ENCODE measurements at regions not wholly inside any gene's neighbourhood (a gene's known extent, or its start where the extent isn't known, plus 50 kb on each side); places are given as distances from the start of the nearest gene placed in this dataset.

DNA sequence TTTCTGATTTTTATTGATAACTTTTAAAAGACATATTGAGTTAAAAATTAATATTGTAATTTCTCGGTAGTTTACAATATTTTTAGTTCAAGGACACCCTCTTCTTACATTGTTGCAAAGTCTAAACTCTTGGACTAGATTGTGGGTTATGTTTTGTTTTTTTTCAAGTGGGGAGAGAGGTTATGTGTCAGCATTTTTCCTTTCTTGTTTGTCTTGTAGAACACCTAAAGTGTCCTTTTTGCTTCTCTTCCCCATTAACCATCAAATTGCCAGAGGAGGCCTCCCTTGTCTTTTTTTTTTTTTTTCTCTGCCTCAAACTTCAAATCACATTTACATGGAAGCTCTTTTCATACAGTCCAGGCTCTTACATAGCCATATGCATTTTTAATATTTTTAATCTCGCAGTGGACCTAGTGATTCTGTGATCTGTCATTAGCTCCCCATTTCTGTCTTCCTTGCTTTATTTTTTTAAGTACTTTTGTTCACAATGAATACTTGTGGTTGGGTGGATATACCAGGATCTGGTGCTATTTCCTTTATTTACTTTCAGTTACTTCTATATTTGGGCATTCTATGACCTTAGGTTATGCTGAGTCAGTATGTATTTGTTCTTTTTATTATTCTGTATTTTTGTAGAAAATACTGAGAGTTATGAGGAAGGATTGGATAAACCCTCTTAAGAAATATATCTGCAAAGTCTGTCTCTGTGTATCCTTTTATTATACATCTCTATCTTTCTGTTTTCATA lies 2280.6 kb upstream of the ACO1 start:
- ATAC-seq, result no peak
- CTCF ChIA-PET, result no interaction called here

More for the DNA sequence above, 2280.6 kb upstream of the ACO1 start:
- Histone ChIP-seq H3K9me2 (ENCODE audit: insufficient read depth) (no peaks in the 10 kb centered on the region), H3K79me2 (ENCODE audit: insufficient read depth, low read length) (no peaks in the 10 kb centered on the region), H3K4me1 (ENCODE audit: control insufficient read depth in 1 of 2, insufficient read depth in 2 of 2, low read length in 2 of 2) (no peaks in the 10 kb centered on the region), H3K9ac (ENCODE audit: low read length) (no peak overlapping the region), H3K4me2 (ENCODE audit: low read length) (no peak overlapping the region), H4K20me1 (ENCODE audit: insufficient read depth) (no peaks in the 10 kb centered on the region; the same call in 1 of the 2 replicates), H3K9me3 (ENCODE audit: control insufficient read depth in 1 of 2, insufficient read depth in 1 of 2, low read depth in 1 of 2, low read length in 2 of 2) (no peaks in the 10 kb centered on the region), H3K36me3 (ENCODE audit: control insufficient read depth in 1 of 2, insufficient read depth in 2 of 2, low read length in 2 of 2) (no peaks in the 10 kb centered on the region), H3K4me3 (replicated peaks in 1 of 2; ENCODE audit: low read depth in 1 of 2, low read length in 2 of 2) (no peak overlapping the region), H3K27ac (ENCODE audit: low read depth, low read length) (no peak overlapping the region), H3K27me3 (ENCODE audit: insufficient read depth, low read length) (no peaks in the 10 kb centered on the region), H2AFZ (ENCODE audit: low read depth, low read length, poor library complexity, severe bottlenecking) (no peak overlapping the region)
- BruUV-seq (replicated peaks), result no TSS peak
- TF ChIP-seq SRF (IDR thresholded peaks at IDR 0.05; ENCODE audit: low read depth), result no peak
- no peak for TF ChIP-seq YY1 (IDR thresholded peaks at IDR 0.05; ENCODE audit: extremely low read depth, insufficient replicate concordance, low read depth, low read length)
- TF ChIP-seq, protein P1, sequence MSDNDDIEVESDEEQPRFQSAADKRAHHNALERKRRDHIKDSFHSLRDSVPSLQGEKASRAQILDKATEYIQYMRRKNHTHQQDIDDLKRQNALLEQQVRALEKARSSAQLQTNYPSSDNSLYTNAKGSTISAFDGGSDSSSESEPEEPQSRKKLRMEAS (IDR thresholded peaks at IDR 0.05), result no peak
- no peak for TF ChIP-seq RAD21 (IDR thresholded peaks at IDR 0.05; ENCODE audit: low read depth)
- TF ChIP-seq, protein P2, sequence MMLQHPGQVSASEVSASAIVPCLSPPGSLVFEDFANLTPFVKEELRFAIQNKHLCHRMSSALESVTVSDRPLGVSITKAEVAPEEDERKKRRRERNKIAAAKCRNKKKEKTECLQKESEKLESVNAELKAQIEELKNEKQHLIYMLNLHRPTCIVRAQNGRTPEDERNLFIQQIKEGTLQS (IDR thresholded peaks at IDR 0.05), result no peak
- TF ChIP-seq EZH2phosphoT487 (IDR thresholded peaks at IDR 0.05; ENCODE audit: borderline replicate concordance), result no peak
- TF ChIP-seq TCF7L2 (IDR thresholded peaks at IDR 0.05; ENCODE audit: borderline replicate concordance, extremely low read depth, insufficient read depth, insufficient read length), result no peak
- no peak for TF ChIP-seq EGR1 (IDR thresholded peaks at IDR 0.05; ENCODE audit: low read depth)
- TF ChIP-seq CBX3 (IDR thresholded peaks at IDR 0.05; ENCODE audit: low read depth), result no peak
- TF ChIP-seq, protein P3, sequence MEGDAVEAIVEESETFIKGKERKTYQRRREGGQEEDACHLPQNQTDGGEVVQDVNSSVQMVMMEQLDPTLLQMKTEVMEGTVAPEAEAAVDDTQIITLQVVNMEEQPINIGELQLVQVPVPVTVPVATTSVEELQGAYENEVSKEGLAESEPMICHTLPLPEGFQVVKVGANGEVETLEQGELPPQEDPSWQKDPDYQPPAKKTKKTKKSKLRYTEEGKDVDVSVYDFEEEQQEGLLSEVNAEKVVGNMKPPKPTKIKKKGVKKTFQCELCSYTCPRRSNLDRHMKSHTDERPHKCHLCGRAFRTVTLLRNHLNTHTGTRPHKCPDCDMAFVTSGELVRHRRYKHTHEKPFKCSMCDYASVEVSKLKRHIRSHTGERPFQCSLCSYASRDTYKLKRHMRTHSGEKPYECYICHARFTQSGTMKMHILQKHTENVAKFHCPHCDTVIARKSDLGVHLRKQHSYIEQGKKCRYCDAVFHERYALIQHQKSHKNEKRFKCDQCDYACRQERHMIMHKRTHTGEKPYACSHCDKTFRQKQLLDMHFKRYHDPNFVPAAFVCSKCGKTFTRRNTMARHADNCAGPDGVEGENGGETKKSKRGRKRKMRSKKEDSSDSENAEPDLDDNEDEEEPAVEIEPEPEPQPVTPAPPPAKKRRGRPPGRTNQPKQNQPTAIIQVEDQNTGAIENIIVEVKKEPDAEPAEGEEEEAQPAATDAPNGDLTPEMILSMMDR (IDR thresholded peaks at IDR 0.05 in 2 of 3, conservative IDR thresholded peaks at IDR 0.05 in 1 of 3; ENCODE audit: borderline replicate concordance in 1 of 3, insufficient read depth in 1 of 3, low read depth in 2 of 3, low read length in 2 of 3), result no peak
- no peak for TF ChIP-seq ZFX (IDR thresholded peaks at IDR 0.05)
- no peak for TF ChIP-seq SP1 (IDR thresholded peaks at IDR 0.05; ENCODE audit: low read depth)
- no peak for TF ChIP-seq FOSL1 (IDR thresholded peaks at IDR 0.05; ENCODE audit: low read depth)
- TF ChIP-seq JUND (IDR thresholded peaks at IDR 0.05), result no peak
- TF ChIP-seq, protein P4, sequence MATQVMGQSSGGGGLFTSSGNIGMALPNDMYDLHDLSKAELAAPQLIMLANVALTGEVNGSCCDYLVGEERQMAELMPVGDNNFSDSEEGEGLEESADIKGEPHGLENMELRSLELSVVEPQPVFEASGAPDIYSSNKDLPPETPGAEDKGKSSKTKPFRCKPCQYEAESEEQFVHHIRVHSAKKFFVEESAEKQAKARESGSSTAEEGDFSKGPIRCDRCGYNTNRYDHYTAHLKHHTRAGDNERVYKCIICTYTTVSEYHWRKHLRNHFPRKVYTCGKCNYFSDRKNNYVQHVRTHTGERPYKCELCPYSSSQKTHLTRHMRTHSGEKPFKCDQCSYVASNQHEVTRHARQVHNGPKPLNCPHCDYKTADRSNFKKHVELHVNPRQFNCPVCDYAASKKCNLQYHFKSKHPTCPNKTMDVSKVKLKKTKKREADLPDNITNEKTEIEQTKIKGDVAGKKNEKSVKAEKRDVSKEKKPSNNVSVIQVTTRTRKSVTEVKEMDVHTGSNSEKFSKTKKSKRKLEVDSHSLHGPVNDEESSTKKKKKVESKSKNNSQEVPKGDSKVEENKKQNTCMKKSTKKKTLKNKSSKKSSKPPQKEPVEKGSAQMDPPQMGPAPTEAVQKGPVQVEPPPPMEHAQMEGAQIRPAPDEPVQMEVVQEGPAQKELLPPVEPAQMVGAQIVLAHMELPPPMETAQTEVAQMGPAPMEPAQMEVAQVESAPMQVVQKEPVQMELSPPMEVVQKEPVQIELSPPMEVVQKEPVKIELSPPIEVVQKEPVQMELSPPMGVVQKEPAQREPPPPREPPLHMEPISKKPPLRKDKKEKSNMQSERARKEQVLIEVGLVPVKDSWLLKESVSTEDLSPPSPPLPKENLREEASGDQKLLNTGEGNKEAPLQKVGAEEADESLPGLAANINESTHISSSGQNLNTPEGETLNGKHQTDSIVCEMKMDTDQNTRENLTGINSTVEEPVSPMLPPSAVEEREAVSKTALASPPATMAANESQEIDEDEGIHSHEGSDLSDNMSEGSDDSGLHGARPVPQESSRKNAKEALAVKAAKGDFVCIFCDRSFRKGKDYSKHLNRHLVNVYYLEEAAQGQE (IDR thresholded peaks at IDR 0.05; ENCODE audit: low read depth), result no peak
- no peak for TF ChIP-seq POLR2A (IDR thresholded peaks at IDR 0.05; ENCODE audit: borderline replicate concordance, extremely low read depth, insufficient read depth, insufficient read length)
- no peak for TF ChIP-seq ZNF274 (IDR thresholded peaks at IDR 0.05; ENCODE audit: low read depth, low read length)
- TF ChIP-seq EZH2 (IDR thresholded peaks at IDR 0.05), result no peak
- TF ChIP-seq, protein P5, sequence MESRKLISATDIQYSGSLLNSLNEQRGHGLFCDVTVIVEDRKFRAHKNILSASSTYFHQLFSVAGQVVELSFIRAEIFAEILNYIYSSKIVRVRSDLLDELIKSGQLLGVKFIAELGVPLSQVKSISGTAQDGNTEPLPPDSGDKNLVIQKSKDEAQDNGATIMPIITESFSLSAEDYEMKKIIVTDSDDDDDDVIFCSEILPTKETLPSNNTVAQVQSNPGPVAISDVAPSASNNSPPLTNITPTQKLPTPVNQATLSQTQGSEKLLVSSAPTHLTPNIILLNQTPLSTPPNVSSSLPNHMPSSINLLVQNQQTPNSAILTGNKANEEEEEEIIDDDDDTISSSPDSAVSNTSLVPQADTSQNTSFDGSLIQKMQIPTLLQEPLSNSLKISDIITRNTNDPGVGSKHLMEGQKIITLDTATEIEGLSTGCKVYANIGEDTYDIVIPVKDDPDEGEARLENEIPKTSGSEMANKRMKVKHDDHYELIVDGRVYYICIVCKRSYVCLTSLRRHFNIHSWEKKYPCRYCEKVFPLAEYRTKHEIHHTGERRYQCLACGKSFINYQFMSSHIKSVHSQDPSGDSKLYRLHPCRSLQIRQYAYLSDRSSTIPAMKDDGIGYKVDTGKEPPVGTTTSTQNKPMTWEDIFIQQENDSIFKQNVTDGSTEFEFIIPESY (IDR thresholded peaks at IDR 0.05; ENCODE audit: extremely low read depth, insufficient replicate concordance, low read length), result no peak
- TF ChIP-seq SIN3A (IDR thresholded peaks at IDR 0.05; ENCODE audit: low read depth), result no peak
- ChIA-PET POLR2A (no interaction called here), RAD21 (ENCODE audit: low non-redundant PET in 1 of 2, low total read pairs in 2 of 2, uncharacterized antibody in 2 of 2, unreplicated experiment in 2 of 2) (no interaction called here)
- DNase-seq (ENCODE audit: low read depth, low spot score), result no peak
- intact Hi-C loops (cut with micrococcal nuclease), result no loop called here
